ENCODE measurements at regions not wholly inside any gene's neighbourhood (a gene's known extent, or its start where the extent isn't known, plus 50 kb on each side); places are given as distances from the start of the nearest gene placed in this dataset.

- TF ChIP-seq GLIS3 (CRISPR knock-in tag; IDR thresholded peaks at IDR 0.05): no peak
- no peak for TF ChIP-seq ZNF8 (CRISPR knock-in tag; IDR thresholded peaks at IDR 0.05)
- no peak for TF ChIP-seq ZC3H10 (CRISPR knock-in tag; IDR thresholded peaks at IDR 0.05)
- TF ChIP-seq RARB (CRISPR knock-in tag; IDR thresholded peaks at IDR 0.05): no peak
- no peak for TF ChIP-seq ARNTL (CRISPR knock-in tag; IDR thresholded peaks at IDR 0.05; ENCODE audit: borderline replicate concordance, low read depth)
- no peak for TF ChIP-seq ZNF565 (CRISPR knock-in tag; conservative IDR thresholded peaks at IDR 0.05; ENCODE audit: low read depth)
- TF ChIP-seq POU6F1 (CRISPR knock-in tag; IDR thresholded peaks at IDR 0.05; ENCODE audit: borderline replicate concordance, low read depth): no peak
- no peak for TF ChIP-seq CREB5 (CRISPR knock-in tag; IDR thresholded peaks at IDR 0.05; ENCODE audit: low read depth)
Measured at GRCh38 chr9:86674487-86674886, 272.8 kb downstream of the GAS1 start (continued).

GRCh38 chr9:86672966-86673365 lies 274.3 kb downstream of the GAS1 start:
- TF ChIP-seq ZFP30 (CRISPR knock-in tag; IDR thresholded peaks at IDR 0.05) (no peak), OSR1 (CRISPR knock-in tag; IDR thresholded peaks at IDR 0.05) (no peak), TCF4 (CRISPR knock-in tag; IDR thresholded peaks at IDR 0.05; ENCODE audit: borderline replicate concordance) (no peak), ESRRG (CRISPR knock-in tag; IDR thresholded peaks at IDR 0.05) (no peak), ISL1 (CRISPR knock-in tag; IDR thresholded peaks at IDR 0.05) (no peak), ARNTL (CRISPR knock-in tag; IDR thresholded peaks at IDR 0.05; ENCODE audit: borderline replicate concordance, low read depth) (no peak), TSHZ2 (CRISPR knock-in tag; IDR thresholded peaks at IDR 0.05) (no peak), ZNF70 (CRISPR knock-in tag; IDR thresholded peaks at IDR 0.05) (no peak), CREB5 (CRISPR knock-in tag; IDR thresholded peaks at IDR 0.05; ENCODE audit: low read depth) (no peak), TOX (CRISPR knock-in tag; IDR thresholded peaks at IDR 0.05; ENCODE audit: borderline replicate concordance) (no peak), ZNF565 (CRISPR knock-in tag; conservative IDR thresholded peaks at IDR 0.05; ENCODE audit: low read depth) (no peak), CSRNP3 (CRISPR knock-in tag; IDR thresholded peaks at IDR 0.05) (no peak)
- no peak for ATAC-seq

- TF ChIP-seq ISL1 (CRISPR knock-in tag; IDR thresholded peaks at IDR 0.05): no peak
- no peak for TF ChIP-seq RARB (CRISPR knock-in tag; IDR thresholded peaks at IDR 0.05)
- no peak for TF ChIP-seq TOX (CRISPR knock-in tag; IDR thresholded peaks at IDR 0.05; ENCODE audit: borderline replicate concordance)
- TF ChIP-seq CREB5 (CRISPR knock-in tag; IDR thresholded peaks at IDR 0.05; ENCODE audit: low read depth): no peak
- no peak for TF ChIP-seq ZFP3 (CRISPR knock-in tag; IDR thresholded peaks at IDR 0.05)
- no peak for TF ChIP-seq PPARA (CRISPR knock-in tag; IDR thresholded peaks at IDR 0.05; ENCODE audit: borderline replicate concordance)
- TF ChIP-seq CSRNP3 (CRISPR knock-in tag; IDR thresholded peaks at IDR 0.05): no peak
- TF ChIP-seq GLIS3 (CRISPR knock-in tag; IDR thresholded peaks at IDR 0.05): no peak
- TF ChIP-seq BACH2 (CRISPR knock-in tag; IDR thresholded peaks at IDR 0.05; ENCODE audit: borderline replicate concordance): no peak
- no peak for TF ChIP-seq TSHZ2 (CRISPR knock-in tag; IDR thresholded peaks at IDR 0.05)
- TF ChIP-seq TCF4 (CRISPR knock-in tag; IDR thresholded peaks at IDR 0.05; ENCODE audit: borderline replicate concordance): no peak
- TF ChIP-seq OSR1 (CRISPR knock-in tag; IDR thresholded peaks at IDR 0.05): no peak
- ATAC-seq: no peak
Measured at GRCh38 chr9:86672301-86672700, 275.0 kb downstream of the GAS1 start.
